PC-9 (cell line): ENCODE measurements at regions not wholly inside any gene's neighbourhood (a gene's known extent, or its start where the extent isn't known, plus 50 kb on each side); places are given as distances from the start of the nearest gene placed in this dataset.
"Not testable (repeated sequence)": the region's sequence is repeated elsewhere in the genome, so short reads cannot be mapped to it uniquely, and the experiment has no call there.

Experiments
- BruUV-seq: library from RNA; stranded (reverse); fragments of 400-500 nt; replicated peaks from 2 replicates; lab custom pipeline; 2021; lab: Mats Ljungman, UMichigan
- CTCF ChIA-PET: fragments of 300-600 bp; sonication (Branson Sonifier 250); formaldehyde crosslinking; loops from one replicate; lab custom pipeline; 2022; ENCODE audit warnings: antibody characterized with exemption; lab: Charles Lee
- POLR2A ChIA-PET: fragments of 300-600 bp; sonication (Branson Sonifier 250); formaldehyde crosslinking; loops from one replicate; lab custom pipeline; 2022; ENCODE audit warnings: antibody characterized with exemption; ENCODE audit not compliant: unreplicated experiment; lab: Charles Lee
- DNase-seq, 2 experiments: peaks; one replicate each; pipeline versions ENCODE4 v3.0.0 to v3.0.0-alpha.2; 2015 to 2022; ENCODE audit warnings: mixed read lengths in 1 of 2
- H2AFZ ChIP-seq: fragments of 200-600 bp; sonication (generic); 2 replicates; pipeline ENCODE4 v1.8.1; 2017; ENCODE audit warnings: antibody characterized with exemption
- H3F3A ChIP-seq: fragments of 200-600 bp; sonication (generic); 2 replicates; pipeline ENCODE4 v1.8.1; 2017; ENCODE audit warnings: antibody characterized with exemption, mild to moderate bottlenecking, low read depth; ENCODE audit not compliant: insufficient read depth
- H3K27ac ChIP-seq: fragments of 200-600 bp; sonication (generic); 2 replicates; pipeline ENCODE4 v1.6.1; 2016; ENCODE audit warnings: mixed run types
- H3K27me3 ChIP-seq: fragments of 200-600 bp; sonication (generic); 2 replicates; pipeline ENCODE4 v1.6.1; 2016; ENCODE audit warnings: low read depth, mixed run types; ENCODE audit not compliant: insufficient read depth
- H3K36me3 ChIP-seq: fragments of 200-600 bp; sonication (generic); 2 replicates; pipeline ENCODE4 v1.6.1; 2016; ENCODE audit warnings: low read depth, mixed run types
- H3K4me1 ChIP-seq: fragments of 200-600 bp; sonication (generic); replicated peaks from 2 replicates; pipeline ENCODE4 v1.6.1; 2016; ENCODE audit warnings: mixed run types; ENCODE audit not compliant: insufficient read depth
- H3K4me2 ChIP-seq: fragments of 200-600 bp; sonication (generic); 2 replicates; pipeline ENCODE4 v1.6.1; 2017; ENCODE audit warnings: mixed run types
- H3K4me3 ChIP-seq: fragments of 200-600 bp; sonication (generic); 2 replicates; pipeline ENCODE4 v1.6.1; 2016; ENCODE audit warnings: mixed run types
- H3K79me2 ChIP-seq: fragments of 200-600 bp; sonication (generic); 2 replicates; pipeline ENCODE4 v1.6.1; 2017; ENCODE audit warnings: low read depth, mixed run types
- H3K9me2 ChIP-seq: fragments of 200-600 bp; sonication (generic); 2 replicates; pipeline ENCODE4 v1.8.1; 2017; ENCODE audit warnings: mild to moderate bottlenecking; ENCODE audit not compliant: insufficient read depth
- H3K9me3 ChIP-seq: fragments of 200-600 bp; sonication (generic); 2 replicates; pipeline ENCODE4 v1.8.1; 2016; ENCODE audit warnings: low read depth; ENCODE audit not compliant: insufficient read depth
- H4K20me1 ChIP-seq: fragments of 200-600 bp; sonication (generic); 2 replicates; pipeline ENCODE4 v1.8.1; 2017; ENCODE audit not compliant: insufficient read depth
- CTCF ChIP-seq: fragments of 200-600 bp; sonication (generic); conservative IDR thresholded peaks from 2 replicates; pipeline ENCODE4 v1.6.1; 2017; ENCODE audit warnings: mixed run types, antibody characterized with exemption, mild to moderate bottlenecking, moderate library complexity
- EZH2 ChIP-seq: fragments of 200-600 bp; sonication (generic); IDR thresholded peaks from 2 replicates; pipeline ENCODE4 v1.8.0; 2017; ENCODE audit warnings: antibody characterized with exemption, low read depth
- intact Hi-C: fragments of 100-400 bp; cut with micrococcal nuclease; formaldehyde crosslinking; loops from one replicate; pipeline ENCODE4 v1.10.0; 2022; ENCODE audit not compliant: unreplicated experiment

GRCh38 chr3:152211655-152212054 lies 57.1 kb upstream of the MBNL1 start:
- no peak overlapping the region for H2AFZ ChIP-seq
- no TSS peak for BruUV-seq
- no peaks in the 10 kb centered on the region for H4K20me1 ChIP-seq
- no peaks in the 10 kb centered on the region for H3K9me3 ChIP-seq
- H3K36me3 ChIP-seq = no peaks in the 10 kb centered on the region
- ChIA-PET POLR2A (no interaction called here), CTCF (interaction anchor here (0.6 kb wide), 1 partner anchor 18 kb away, joined by 7 read pairs; no protein-coding TSS in a partner anchor)
- no peaks in the 10 kb centered on the region for H3F3A ChIP-seq
- no peaks in the 10 kb centered on the region for H3K27me3 ChIP-seq
- no peaks in the 10 kb centered on the region for H3K79me2 ChIP-seq
- no peak overlapping the region for H3K27ac ChIP-seq
- no peak overlapping the region for H3K4me3 ChIP-seq
- no peaks in the 10 kb centered on the region for H3K9me2 ChIP-seq
- TF ChIP-seq CTCF (no peak), EZH2 (no peak)
- H3K4me1 ChIP-seq = 0 out of 2 replicates have a peak, but pooled peaks cover 4% of the 10 kb centered on the region
- H3K4me2 ChIP-seq = no peak overlapping the region
- DNase-seq = no peak
- intact Hi-C loops = no loop called here

- Histone ChIP-seq H3K36me3 (no peaks in the 10 kb centered on the region), H3K27ac (no peak overlapping the region), H3K79me2 (no peaks in the 10 kb centered on the region), H4K20me1 (no peaks in the 10 kb centered on the region), H3K4me3 (no peak overlapping the region), H3K4me2 (no peak overlapping the region), H3K27me3 (no peaks in the 10 kb centered on the region), H3K4me1 (0 out of 2 replicates have a peak, but pooled peaks cover 4% of the 10 kb centered on the region), H3K9me3 (no peaks in the 10 kb centered on the region), H3K9me2 (no peaks in the 10 kb centered on the region), H3F3A (no peaks in the 10 kb centered on the region), H2AFZ (no peak overlapping the region)
- TF ChIP-seq CTCF = no peak
- no peak for TF ChIP-seq EZH2
- DNase-seq = no peak
- no TSS peak for BruUV-seq
- POLR2A ChIA-PET = no interaction called here
- intact Hi-C loops = no loop called here
- CTCF ChIA-PET = no interaction called here
Measured at GRCh38 chr3:152213203-152213602, 55.5 kb upstream of the MBNL1 start.

GRCh38 chr3:152213938-152214337 lies 54.8 kb upstream of the MBNL1 start:
- ChIA-PET POLR2A (no interaction called here), CTCF (no interaction called here)
- no peaks in the 10 kb centered on the region for H3F3A ChIP-seq
- no peaks in the 10 kb centered on the region for H3K36me3 ChIP-seq
- no peak overlapping the region for H3K27ac ChIP-seq
- no TSS peak for BruUV-seq
- H3K9me2 ChIP-seq = no peaks in the 10 kb centered on the region
- no peaks in the 10 kb centered on the region for H3K9me3 ChIP-seq
- 0 out of 2 replicates have a peak, but pooled peaks cover under 1% of the 10 kb centered on the region for H3K4me1 ChIP-seq
- H2AFZ ChIP-seq = no peak overlapping the region
- DNase-seq = no peak
- no peaks in the 10 kb centered on the region for H3K79me2 ChIP-seq
- no peak overlapping the region for H3K4me3 ChIP-seq
- no peak overlapping the region for H3K4me2 ChIP-seq
- no peaks in the 10 kb centered on the region for H4K20me1 ChIP-seq
- no peaks in the 10 kb centered on the region for H3K27me3 ChIP-seq
- no peak for TF ChIP-seq CTCF
- TF ChIP-seq EZH2 = no peak
- intact Hi-C loops = no loop called here

- intact Hi-C loops, H3K27ac ChIP-seq, BruUV-seq, H4K20me1 ChIP-seq, H3K4me2 ChIP-seq, H3K79me2 ChIP-seq, H3K27me3 ChIP-seq, H3K9me3 ChIP-seq, H3K9me2 ChIP-seq, H3F3A ChIP-seq, CTCF ChIA-PET, H3K36me3 ChIP-seq, H3K4me3 ChIP-seq, POLR2A ChIA-PET, DNase-seq, H3K4me1 ChIP-seq, H2AFZ ChIP-seq: not testable (repeated sequence)
Measured at GRCh38 chr3:152216960-152217865, 51.5 kb upstream of the MBNL1 start.
